Activated B cell treated with CpG ODN at 0.5 μM for 24 hours (primary cell): ENCODE measurements at regions not wholly inside any gene's neighbourhood (a gene's known extent, or its start where the extent isn't known, plus 50 kb on each side); places are given as distances from the start of the nearest gene placed in this dataset.

Experiments
- ATAC-seq: fragments of 200-7000 bp; cut with Tn5 transposase; one replicate; pipeline ENCODE4 v1.10.0; 2021; ENCODE audit warnings: low read depth, mild to moderate bottlenecking, moderate library complexity
- CTCF ChIA-PET: fragments of 350-600 bp; sonication (Branson Sonifier 250); formaldehyde crosslinking; loops from one replicate; lab custom pipeline; 2021; ENCODE audit warnings: antibody characterized with exemption; lab: Charles Lee
- POLR2A ChIA-PET: fragments of 350-600 bp; sonication (Branson Sonifier 250); formaldehyde crosslinking; loops from one replicate; lab custom pipeline; 2021; ENCODE audit warnings: antibody characterized with exemption; lab: Charles Lee
- DNase-seq: peaks from one replicate; pipeline ENCODE4 v3.0.0; 2022
- H3K27ac Mint-ChIP-seq: one replicate; pipeline ENCODE4 v1.8.0; 2020; ENCODE audit warnings: mixed read lengths
- H3K27me3 Mint-ChIP-seq: one replicate; pipeline ENCODE4 v1.8.0; 2021; ENCODE audit warnings: mixed read lengths
- H3K36me3 Mint-ChIP-seq: one replicate; pipeline ENCODE4 v1.8.0; 2021; ENCODE audit warnings: low read depth, mixed read lengths
- H3K4me1 Mint-ChIP-seq: one replicate; pipeline ENCODE4 v1.8.0; 2021; ENCODE audit warnings: mixed read lengths
- H3K4me3 Mint-ChIP-seq: one replicate; pipeline ENCODE4 v1.8.0; 2020; ENCODE audit warnings: mild to moderate bottlenecking, mixed read lengths
- H3K9me3 Mint-ChIP-seq: one replicate; pipeline ENCODE4 v1.8.0; 2020; ENCODE audit warnings: mixed read lengths
- intact Hi-C: fragments of 100-400 bp; cut with micrococcal nuclease; formaldehyde crosslinking; loops from one replicate; pipeline ENCODE4 v1.15.1; 2024
- TF ChIP-seq, protein P1 (sequence below): fragments of 200-600 bp; IDR thresholded peaks from one replicate; pipeline ENCODE4 v1.8.0; 2022; ENCODE audit warnings: antibody characterized with exemption, mild to moderate bottlenecking

DNA sequence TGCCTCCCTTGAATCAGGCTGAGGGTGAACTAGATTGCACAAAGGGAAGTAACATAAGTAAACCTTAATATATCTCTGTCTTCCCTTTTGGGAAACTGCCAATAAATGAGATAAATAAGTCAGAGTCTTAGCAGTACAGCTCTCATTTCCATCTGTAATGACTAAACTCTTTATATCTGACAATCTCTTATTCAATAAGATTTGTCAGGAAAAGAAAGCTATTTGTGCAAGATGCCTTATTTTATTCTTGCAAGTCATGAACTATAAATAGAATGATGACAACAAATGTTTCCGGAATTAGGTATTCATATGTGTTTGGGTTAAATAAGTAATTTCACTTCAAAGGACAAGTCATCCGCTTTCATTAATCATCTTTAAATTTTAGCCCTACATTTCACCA, 229.2 kb downstream of the PTGER3 start:
- ATAC-seq (no peak), DNase-seq (no peak)
- no peak overlapping the region for H3K4me3 Mint-ChIP-seq
- intact Hi-C loops, result no loop called here
- no peaks in the 10 kb centered on the region for H3K27me3 Mint-ChIP-seq
- no peaks in the 10 kb centered on the region for H3K4me1 Mint-ChIP-seq
- CTCF ChIA-PET, result no interaction called here
- H3K9me3 Mint-ChIP-seq, result peaks cover 3% of the 10 kb centered on the region
- H3K27ac Mint-ChIP-seq, result no peak overlapping the region
- POLR2A ChIA-PET, result no interaction called here
- no peaks in the 10 kb centered on the region for H3K36me3 Mint-ChIP-seq
- TF ChIP-seq, protein P1, sequence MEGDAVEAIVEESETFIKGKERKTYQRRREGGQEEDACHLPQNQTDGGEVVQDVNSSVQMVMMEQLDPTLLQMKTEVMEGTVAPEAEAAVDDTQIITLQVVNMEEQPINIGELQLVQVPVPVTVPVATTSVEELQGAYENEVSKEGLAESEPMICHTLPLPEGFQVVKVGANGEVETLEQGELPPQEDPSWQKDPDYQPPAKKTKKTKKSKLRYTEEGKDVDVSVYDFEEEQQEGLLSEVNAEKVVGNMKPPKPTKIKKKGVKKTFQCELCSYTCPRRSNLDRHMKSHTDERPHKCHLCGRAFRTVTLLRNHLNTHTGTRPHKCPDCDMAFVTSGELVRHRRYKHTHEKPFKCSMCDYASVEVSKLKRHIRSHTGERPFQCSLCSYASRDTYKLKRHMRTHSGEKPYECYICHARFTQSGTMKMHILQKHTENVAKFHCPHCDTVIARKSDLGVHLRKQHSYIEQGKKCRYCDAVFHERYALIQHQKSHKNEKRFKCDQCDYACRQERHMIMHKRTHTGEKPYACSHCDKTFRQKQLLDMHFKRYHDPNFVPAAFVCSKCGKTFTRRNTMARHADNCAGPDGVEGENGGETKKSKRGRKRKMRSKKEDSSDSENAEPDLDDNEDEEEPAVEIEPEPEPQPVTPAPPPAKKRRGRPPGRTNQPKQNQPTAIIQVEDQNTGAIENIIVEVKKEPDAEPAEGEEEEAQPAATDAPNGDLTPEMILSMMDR, result no peak

DNA sequence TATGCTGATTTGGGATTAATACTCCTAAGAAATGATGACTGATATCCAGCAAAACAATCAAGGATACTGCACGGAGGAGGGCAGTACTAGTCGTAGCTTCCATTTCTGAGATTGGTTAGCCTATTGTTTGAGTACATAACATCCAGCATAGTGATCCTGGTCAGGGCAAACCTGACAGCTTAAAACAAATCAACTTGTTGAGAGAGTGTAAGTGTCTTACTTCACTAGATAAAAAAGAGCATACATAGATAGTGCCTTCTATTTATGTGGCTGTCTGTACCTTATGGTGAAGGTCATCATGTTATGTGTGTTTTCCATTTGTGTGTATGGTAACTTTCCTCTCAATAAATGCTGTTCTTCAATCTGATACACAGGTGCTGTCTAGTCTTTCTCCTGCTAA, 228.4 kb downstream of the PTGER3 start:
- Mint-ChIP-seq H3K27ac (no peak overlapping the region), H3K4me3 (no peak overlapping the region), H3K27me3 (no peaks in the 10 kb centered on the region), H3K4me1 (no peaks in the 10 kb centered on the region), H3K9me3 (no peaks in the 10 kb centered on the region), H3K36me3 (no peaks in the 10 kb centered on the region)
- CTCF ChIA-PET, result no interaction called here
- intact Hi-C loops, result no loop called here
- ATAC-seq (no peak), DNase-seq (no peak)
- TF ChIP-seq, protein P1, result no peak
- POLR2A ChIA-PET, result no interaction called here

DNA sequence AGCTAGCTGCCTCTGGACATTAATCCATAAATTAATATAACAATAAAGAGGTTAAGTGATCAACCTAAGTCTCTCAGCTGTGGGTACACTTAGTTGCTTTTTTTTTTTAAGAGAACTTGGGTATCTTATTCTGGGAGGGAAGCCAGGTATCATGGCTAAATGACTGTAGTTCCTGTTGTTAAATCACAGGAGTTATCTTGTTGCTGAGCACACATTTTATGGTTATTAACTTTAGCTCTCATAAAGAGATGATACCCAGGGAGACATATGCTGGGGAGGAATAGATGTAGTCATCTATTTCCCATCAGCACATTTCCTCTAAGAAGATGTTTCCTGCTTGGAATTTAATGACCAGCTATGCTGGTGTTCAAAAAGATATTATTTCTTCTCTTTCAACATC, 227.8 kb downstream of the PTGER3 start:
- ChIA-PET POLR2A (no interaction called here), CTCF (no interaction called here)
- ATAC-seq (no peak), DNase-seq (no peak)
- Mint-ChIP-seq H3K27me3 (no peaks in the 10 kb centered on the region), H3K4me1 (no peaks in the 10 kb centered on the region), H3K4me3 (no peak overlapping the region), H3K36me3 (no peaks in the 10 kb centered on the region), H3K27ac (no peak overlapping the region), H3K9me3 (no peaks in the 10 kb centered on the region)
- TF ChIP-seq, protein P1, result no peak
- intact Hi-C loops, result no loop called here

DNA sequence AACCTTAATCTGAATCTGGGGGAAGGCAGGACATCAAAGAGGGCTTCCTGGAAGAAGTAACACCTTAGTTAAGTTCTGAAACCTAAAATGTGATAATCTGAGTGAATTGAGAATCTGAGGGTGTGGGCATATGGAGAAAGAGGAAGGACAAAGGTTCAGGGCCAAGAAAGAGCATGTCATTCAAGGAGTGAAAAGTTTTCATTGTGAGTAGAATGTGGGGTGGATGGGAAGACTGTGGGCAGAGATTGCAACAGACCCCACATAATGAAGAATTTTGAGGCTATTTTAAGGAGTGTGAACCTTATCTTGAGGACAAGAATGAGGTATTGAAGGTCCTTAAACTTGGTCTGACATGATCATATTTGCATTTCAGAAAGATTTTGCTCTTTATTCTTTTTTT, 227.2 kb downstream of the PTGER3 start:
- intact Hi-C loops, result no loop called here
- Mint-ChIP-seq H3K27me3 (no peaks in the 10 kb centered on the region), H3K4me1 (no peaks in the 10 kb centered on the region), H3K4me3 (no peak overlapping the region), H3K36me3 (no peaks in the 10 kb centered on the region), H3K9me3 (no peaks in the 10 kb centered on the region), H3K27ac (no peak overlapping the region)
- TF ChIP-seq, protein P1, result no peak
- ATAC-seq (no peak), DNase-seq (no peak)
- ChIA-PET CTCF (no interaction called here), POLR2A (no interaction called here)

DNA sequence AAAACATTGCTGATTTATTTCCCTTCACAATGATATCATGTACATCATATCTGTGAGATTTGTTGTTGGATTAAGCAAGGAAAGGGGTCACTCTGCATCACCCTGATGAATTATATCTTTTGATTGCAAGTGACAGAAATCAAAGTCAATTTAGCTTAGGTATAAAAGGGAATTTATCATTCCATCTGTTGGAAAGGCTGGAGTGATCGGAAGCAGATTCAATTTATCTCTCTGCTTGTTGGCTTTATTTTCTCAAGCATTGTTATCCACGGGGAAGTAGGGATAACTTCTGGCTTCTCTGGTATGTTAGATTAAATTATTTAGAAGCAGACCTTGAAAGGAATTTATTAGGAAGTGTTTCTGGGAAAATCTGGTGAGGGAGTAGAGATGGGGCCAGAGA, 226.6 kb downstream of the PTGER3 start:
- ATAC-seq, result no peak
- H3K9me3 Mint-ChIP-seq, result no peaks in the 10 kb centered on the region
- intact Hi-C loops, result no loop called here
- no peaks in the 10 kb centered on the region for H3K27me3 Mint-ChIP-seq
- ChIA-PET CTCF (no interaction called here), POLR2A (no interaction called here)
- DNase-seq, result no peak
- H3K36me3 Mint-ChIP-seq, result no peaks in the 10 kb centered on the region
- no peaks in the 10 kb centered on the region for H3K4me1 Mint-ChIP-seq
- TF ChIP-seq, protein P1, result no peak
- no peak overlapping the region for H3K4me3 Mint-ChIP-seq
- no peak overlapping the region for H3K27ac Mint-ChIP-seq
